Inflammatory macrophage (primary cell): ENCODE measurements at regions not wholly inside any gene's neighbourhood (a gene's known extent, or its start where the extent isn't known, plus 50 kb on each side); places are given as distances from the start of the nearest gene placed in this dataset.

Experiments
- DNase-seq, 2 donors: peaks; one replicate each; pipeline ENCODE4 v3.0.0-alpha.2; 2020 to 2022

DNA sequence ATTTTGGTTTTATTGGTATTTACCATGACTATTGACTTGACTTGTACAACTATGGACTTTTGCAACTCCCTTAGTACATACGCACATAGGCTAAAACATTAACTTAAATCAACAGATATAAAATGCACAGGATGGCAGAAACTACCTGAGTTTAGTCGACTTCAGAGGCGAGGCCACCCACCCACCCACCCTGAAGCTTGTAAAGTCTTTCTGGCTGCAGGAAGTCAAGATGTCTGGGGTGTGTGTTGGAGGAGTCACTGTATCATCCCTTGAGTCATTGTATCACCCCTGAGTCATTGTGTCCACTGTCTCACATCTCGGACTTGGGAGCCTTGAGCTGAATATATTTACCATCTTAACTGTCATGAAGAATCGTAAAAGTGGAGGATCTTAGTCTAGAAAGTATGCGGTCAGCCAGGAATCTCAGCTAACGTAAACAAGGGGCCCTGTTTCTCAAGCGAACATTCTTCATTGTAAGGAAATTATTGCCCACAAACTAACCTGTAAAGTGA lies 140.0 kb upstream of the ST6GAL2 start:
- no peak for DNase-seq

DNA sequence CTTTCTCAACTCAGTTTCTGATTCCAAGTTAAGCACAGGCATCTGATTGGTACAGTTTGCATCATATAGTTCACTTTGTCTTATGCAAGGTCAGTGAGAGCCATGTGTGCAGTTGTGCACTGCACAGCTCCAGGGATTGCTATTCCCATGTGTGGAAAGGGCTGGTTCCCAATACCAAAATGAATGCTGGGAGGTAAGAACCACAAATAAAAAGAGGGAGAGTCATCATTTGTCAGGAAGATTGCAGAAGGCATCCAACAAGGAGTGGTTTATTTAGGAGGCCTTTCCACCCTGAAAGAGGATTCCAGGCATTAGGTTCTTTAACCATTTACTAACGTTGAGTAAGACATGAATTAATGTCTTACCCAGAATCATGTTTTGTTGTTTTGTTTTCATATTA lies 141.2 kb upstream of the ST6GAL2 start:
- no peak for DNase-seq

DNA sequence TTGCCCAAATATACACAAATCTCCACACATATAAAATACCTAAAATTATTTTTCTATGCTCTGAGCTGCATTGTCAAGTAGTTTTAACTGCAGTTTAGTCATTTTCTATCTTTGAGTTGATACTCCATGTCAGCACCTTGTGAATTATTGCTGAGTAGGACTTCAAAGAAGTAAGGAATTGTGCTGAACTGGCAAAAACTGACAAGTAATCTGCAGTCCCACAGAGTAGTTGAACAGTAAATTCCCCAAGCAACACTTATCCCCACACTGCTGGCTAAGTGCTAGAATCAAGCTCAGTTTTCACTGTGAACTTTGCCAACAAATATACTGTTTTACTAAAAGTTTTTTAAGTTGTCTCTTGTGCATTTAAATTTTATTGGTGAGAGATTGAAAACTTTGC lies 141.8 kb upstream of the ST6GAL2 start:
- DNase-seq: no peak

DNA sequence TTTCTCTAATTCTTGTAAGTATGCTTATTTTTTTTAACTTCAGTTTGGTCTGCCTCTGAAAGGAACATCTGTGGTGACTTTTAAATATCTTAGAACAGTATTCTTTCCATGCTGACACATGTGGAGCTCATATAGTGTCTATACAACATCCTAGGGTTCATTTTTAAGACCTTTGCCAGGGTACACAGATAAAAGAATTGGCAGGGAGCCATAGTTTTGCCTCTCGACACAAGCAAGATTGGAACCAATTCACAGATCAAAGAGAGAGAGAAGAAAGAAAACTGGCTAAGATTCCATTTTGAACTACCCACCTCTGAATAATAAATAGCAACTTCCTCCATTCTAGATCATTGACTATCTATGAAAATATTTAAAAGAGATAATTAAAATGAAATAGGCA lies 142.7 kb upstream of the ST6GAL2 start:
- no peak for DNase-seq

DNA sequence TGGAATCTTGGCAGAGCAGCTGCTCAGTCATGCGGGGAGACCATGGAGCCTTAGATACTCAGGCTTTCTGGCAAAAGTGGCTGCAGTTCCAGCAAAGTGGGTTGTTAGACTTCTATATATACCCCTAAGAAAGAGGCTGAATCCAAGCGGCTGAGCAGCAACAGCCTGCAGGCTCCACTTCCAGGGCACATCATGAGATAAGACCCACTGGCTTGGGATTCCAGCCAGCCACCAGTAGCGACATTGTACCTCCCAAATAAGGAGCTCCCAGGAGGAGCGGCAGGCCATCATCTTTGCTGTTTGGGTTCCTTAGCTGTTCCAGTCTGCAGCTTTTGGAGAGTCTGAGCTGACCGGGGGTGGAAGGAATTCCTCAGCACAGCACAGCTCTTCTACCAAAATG lies 150.3 kb upstream of the ST6GAL2 start:
- DNase-seq: no peak

DNA sequence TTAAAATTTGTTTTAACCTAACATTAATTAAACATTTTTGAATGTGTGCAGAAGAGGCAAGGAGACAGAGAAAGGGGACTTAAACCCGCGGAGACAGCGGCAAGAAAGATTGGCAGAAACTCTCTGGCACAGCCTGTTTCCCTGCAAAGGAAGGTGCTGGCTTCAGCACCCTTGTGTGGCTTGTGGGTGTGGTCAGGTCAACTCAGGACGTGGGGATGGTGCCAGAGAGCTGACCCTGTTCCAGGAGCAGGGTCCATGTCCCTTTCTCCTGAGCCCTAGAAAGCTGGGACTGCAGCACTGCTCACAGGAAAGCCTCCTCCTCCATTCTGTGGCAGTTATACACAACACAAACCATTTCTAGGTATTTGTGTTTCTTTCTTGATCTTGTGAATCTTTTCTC lies 176.2 kb upstream of the ST6GAL2 start:
- no peak for DNase-seq

DNA sequence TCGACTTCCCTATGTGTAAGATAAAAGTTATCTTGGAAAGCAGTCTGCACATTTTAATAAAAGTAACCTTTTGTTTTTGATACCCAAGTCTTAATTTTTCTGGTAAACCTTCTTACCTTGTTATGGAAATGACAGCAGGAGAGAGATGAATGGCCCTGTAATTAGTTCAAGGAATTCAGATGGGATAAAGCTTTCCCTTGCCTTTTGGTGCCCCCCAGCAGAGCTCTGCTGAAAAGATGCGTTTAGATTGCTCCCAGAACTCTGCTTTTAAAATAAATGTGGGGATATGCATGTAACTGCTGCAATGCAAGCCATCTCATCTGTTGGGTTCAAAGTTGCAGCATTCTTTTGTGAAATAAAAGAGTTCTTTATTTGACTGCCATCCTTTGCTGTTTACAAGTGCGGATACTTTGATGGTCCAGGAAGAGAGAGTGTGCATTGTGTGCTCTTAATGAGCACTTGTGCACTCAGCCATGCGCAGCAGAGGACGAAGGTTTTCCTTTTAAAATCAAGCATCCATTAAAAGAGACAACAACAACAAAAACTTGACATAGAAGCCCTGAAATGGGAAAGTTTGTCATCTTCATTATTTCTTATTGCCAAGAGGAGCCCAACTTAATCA lies 176.7 kb upstream of the ST6GAL2 start:
- DNase-seq: no peak

DNA sequence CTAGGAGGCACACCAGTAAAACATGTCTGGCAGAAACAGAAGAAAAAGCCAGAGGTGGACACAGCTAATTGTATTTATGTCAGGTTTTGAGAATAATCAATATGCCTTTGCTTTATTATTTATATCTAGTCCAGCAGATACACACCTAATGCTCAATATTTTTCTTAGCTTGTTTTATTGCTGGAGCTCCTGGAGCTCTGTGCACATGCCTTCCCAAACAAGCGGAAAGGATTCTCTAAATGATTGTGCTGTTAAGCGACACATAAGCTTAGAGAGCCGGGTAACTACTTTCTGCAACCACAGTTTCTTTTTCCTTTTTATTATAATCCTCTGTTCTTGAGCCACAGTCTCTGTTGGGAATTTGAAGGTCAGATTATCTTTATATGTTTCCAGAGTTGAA lies 177.3 kb upstream of the ST6GAL2 start:
- DNase-seq: no peak

DNA sequence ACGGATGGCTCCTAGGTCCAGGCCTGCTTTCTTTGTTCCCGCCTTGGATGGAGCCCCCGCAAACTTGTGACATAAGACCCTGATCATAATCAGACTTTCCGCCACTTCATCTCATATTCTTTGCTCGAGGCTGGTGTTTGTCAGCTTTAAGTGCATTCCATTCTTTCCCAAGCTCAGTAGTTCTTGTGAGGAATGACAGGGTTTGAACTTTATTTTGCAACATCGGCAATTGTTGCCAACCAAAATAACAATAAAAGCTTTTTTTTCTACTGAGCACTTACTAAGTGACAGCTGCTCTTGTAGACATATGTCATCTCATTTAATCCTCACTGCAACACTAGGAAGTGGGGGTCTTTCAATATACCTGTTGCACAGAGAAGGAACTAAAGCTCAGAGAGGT lies 178.8 kb upstream of the ST6GAL2 start:
- DNase-seq: no peak

DNA sequence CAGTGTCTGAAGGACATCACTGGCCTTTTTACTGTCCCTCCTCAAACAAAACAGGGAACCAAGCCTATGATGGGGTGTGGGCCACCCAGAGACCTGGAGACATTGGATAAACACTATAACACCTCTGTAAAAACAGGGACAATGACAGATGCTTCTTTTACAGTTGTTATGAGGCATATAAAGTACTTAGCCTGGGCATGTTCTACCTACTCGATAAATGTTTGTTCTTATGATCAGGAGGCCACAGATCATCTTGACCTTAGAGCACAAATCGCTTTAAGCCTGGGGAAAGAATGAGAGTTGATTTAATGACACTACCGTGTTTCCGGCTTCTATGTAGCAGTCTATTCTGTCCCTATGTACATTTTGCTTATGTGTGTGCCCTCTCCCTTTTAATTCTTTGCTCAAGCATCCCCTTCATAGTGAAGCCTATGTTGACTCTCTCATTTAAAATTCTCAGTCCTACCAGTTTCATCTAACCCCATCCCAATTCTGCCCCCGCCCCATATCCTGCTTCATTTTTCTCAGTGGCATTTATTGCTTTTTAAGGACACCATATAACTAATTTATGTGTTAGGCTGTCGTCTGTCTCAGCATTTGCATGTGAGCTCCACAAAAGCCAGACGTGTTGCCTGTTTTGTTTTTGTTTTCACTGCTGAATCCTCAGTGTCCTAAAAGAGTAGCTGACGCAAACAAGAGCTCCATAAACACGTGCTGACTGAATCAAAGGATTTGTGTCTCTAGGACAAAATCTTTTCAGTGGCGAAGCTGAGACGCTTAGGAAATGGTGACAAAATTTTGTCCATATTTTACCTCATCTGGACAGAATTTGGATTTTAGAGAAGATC lies 182.3 kb upstream of the ST6GAL2 start:
- DNase-seq: no peak

DNA sequence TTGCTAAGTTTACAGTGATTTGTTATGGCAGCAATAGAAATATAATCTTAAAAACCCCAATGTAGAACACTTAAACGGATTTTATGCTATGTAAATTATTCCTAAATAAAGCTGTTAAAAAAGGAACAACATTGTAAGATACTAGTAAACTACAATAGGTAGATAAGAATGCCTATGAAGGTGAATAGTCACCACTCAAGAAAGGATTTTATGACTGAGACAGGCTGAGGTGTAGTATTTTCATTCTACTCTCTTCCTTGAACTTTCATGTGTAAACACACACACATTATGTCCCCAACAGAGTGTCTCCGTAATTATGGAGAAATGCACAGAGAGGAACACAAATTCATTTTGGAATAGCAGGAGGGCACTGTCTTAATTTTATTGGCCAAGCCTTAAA lies 183.9 kb upstream of the ST6GAL2 start:
- DNase-seq: no peak

DNA sequence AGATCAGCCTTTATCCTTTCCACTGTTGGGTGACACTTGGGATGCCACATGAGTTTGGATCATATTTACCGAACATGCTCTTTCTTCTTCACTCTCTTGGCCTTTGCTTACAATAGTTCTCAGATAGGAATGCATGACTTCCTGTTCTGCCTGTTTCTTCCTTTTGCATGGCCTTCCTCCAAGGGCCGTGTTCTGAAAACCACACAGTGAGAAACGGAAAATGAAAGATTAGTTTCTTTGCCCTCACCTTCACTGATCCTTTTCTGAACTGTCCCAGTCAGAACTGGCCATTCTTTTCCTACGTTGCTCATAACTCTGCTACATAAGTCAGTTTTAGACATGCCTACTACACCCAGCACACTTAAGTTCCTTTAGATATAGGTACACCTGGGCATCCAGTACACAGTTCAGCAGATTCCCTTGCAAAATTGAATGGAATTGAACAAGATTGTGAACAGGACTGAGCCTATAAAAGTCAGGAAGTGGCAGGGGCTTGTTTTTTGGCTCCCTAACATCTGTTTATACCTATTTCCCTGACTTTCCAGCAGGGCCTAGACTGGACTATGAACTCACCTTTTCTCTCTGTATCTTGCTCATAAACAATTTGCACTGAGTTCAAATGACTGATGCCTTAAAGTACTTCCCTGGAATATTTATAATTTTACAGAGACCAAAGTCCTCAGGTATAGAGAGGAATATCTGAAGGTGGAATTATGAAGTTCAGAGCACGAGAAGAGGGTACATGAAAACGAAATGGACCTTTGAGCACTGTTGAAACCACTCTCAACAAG lies 186.4 kb upstream of the ST6GAL2 start:
- no peak for DNase-seq

DNA sequence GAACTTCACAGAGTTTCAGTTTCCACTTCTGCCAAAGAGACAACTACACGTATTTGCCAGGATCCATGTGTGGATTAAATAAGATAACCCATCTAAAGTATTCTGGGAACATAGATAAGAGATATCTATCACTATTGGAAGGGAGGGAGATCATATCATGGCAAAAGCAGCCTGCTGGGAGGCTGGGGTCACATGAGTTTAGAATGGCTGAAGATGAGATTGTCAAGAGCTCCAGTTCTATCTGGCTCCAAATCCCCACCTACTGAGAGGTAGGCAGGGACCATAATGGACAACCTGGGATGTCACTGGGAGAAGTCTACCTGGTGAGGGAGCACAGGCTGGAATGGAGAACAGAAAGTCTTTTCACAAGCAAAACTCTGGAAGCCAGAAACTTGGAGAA lies 192.6 kb upstream of the ST6GAL2 start:
- no peak for DNase-seq

DNA sequence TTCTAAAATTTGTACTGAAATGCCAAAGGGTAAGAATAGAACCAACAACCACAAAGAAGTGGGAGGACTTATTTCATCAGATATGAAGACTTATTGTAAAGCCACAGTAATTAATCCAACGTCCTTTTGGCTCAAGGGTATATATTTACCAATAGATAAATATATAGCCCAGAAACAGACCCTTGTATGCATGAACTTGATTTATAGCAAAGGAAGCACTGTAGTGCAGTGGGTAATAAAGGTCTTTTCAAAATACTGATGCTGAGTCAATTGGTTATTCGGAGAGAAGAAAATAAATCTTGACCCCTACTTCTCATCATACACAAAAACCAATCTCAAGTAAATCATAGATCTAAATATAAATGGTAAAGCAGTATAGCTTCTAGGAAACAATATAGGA lies 200.5 kb upstream of the ST6GAL2 start:
- DNase-seq: no peak

DNA sequence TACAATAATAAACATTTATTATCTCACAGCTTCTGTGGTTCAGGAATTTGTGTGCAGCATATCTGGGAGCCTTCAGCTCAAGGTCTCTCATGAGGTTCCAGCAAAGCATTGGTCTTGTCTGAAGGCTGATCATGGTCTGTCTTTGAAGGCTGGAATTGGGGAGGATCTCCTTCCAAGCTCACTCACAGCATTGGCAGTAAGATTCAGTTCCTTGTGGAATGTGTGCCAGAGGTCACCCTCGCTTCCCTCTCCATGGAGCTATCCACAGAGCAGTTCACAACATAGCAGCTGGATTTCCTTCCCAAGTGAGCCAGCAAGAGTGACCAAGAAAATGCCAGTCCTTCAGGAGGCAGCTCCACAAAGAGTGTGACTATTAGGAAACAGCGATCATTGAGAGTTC lies 202.2 kb upstream of the ST6GAL2 start:
- no peak for DNase-seq

DNA sequence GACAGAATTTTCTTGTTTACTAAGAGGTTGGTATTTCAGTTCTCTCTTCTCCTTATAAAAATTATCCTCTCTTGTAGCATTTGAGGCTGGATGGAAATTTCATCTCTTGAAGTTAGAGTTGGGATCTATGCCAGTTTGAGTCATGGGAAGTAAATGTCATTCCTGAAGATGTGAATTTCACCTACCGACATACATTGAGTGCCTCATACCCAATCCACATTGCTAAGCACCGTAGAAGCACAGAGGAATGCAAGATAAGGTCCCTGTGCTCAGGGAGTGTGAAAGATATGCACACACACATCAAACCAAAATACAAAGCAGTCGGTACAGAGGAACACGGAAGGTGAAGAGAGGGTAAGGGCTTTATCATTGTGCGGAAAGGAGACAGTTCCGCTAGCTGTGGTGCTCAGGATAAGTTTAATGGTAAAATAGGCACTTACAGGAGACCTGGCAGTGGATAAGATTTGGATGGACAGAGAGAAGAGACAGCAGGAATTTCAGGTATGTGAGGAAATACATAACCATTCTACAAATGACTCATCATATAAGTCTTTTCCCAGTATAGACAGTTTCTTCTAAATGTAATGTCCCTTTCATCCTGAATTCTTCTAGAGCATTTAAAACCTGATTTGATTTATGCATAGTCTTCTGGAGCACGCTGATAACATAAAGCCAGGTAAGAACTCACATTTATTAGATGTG lies 205.3 kb upstream of the ST6GAL2 start:
- no peak for DNase-seq

DNA sequence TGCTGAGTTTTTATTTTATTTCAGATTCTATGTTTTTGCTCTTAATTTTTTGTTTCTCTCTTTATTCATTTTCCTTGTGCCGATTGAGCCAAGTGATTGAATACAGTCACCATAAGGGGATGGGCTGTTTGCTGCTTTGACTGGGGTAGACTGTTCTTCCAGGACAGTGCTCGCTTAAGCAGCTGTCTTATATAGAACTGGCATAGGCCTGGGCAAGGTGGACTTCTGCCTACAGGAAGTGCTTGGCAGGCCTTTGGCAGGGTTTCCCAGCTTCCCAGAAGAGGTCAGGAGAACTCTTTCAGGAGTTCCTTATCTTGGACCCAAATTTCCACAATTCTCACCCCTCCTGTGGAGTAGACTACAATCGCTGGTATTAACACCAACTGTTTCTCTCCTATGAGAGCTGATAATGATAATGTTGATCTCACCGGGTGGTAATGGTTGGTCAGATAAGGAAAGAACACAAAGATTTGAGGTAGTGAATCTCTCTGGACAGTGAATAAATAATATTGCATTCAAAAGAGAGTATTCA lies 207.5 kb upstream of the ST6GAL2 start:
- DNase-seq: no peak

DNA sequence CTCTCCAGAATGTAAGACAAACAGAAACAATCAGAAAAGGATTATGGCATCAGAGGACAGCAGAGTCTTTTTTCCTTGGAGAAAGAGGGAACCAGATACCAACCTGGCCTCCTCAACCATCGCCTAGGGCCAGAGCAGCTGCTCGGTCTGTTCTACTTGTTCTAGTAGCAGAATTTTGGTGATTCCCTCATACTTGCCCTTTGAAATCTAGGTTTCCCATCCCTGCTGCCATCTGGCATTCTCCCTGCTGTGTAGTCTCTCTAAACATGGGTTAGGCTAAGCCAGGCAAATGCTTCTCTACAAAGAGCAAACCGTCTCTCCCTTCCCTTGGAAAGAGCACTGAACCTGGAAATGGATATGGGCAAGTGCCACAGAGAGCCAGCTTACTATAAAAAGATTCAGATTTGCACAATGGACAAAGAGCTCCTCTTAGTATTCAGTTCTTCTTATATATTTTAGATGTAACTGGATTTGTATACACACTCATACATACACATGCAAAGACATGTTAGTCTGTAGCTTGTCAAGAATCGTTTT lies 208.6 kb upstream of the ST6GAL2 start:
- DNase-seq: no peak

DNA sequence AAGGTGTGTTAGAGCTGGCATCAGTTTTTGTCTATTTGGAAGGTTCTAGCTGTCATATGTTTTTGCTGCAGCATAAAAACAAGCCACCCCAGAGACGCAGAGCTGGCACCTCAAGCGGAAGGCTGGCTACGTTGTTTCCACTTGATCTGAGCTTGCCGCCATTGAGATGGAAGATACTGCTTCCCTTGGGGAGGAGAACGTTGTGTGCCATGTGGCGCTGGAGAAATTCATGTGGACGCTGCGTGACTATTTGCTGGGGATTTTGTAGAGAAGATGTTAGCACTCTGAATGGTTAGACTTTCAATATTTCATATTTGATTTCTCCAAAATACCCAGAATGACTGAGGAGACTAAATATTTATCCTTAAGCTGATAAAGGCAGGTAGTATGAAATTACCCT lies 216.2 kb upstream of the ST6GAL2 start:
- DNase-seq: no peak

DNA sequence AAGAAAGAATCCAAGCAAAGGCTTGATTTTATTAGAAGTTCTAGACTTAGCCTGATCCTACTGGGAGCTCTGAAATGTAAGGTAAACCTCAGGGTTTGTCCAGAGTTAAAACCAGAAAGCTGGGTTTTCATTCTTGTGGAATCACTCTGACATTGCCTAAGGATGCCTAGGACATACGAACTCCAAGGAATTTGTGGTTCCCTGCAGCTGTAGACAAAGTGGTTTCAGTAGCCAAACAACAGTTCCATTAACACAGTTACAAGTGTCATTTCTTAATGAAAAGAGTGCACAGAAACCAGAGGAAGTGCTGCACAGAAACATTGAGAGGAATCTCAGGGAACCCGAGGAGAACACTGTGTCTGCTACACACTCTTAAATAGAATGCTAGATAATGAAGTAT lies 221.4 kb upstream of the ST6GAL2 start:
- no peak for DNase-seq

DNA sequence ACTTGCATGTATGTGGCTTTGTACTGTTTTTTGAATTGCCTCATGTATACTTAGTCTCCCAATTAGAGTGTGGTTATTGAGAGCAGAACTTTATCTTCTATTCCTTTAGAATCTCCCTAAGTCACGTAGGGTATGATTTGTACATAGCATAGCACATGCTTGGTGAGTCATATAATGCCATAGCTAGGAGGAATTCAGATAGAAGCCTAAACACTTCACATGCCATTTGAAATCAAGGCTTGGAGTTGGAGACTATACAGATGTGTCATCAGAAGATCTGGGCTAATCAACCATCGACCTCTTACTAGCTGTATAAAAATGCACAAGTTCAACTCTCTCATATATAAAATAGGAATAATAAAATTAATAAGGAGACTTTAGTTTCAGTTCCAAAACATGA lies 222.6 kb upstream of the ST6GAL2 start:
- DNase-seq: no peak

DNA sequence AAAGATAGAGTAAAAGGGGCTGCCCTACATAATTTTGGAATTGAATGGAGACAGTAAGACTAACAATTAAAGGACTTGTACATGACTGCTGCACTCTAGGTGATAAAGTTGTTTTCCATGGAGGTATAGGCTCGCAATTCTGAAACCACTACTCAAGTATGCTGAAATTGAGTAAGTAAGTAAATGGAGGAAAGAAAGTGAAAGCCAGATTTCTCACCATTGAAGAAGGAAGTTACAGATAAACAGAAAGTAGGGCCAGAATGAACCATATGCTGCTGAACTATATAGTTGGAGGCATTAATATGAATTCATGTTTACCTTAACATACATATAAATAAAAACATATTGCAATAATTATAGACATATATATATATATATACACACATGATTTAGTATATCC lies 225.7 kb upstream of the ST6GAL2 start:
- DNase-seq: no peak
